HG03442 (cell line): ENCODE measurements at regions not wholly inside any gene's neighbourhood (a gene's known extent, or its start where the extent isn't known, plus 50 kb on each side); places are given as distances from the start of the nearest gene placed in this dataset.
"Not testable (repeated sequence)": the region's sequence is repeated elsewhere in the genome, so short reads cannot be mapped to it uniquely, and the experiment has no call there.

Experiments
- ATAC-seq: cut with Tn5 transposase; IDR thresholded peaks from one replicate; pipeline ENCODE4 v1.9.1; 2021; ENCODE audit warnings: mild to moderate bottlenecking, moderate library complexity; ENCODE audit not compliant: unreplicated experiment

GRCh38 chr7:65317372-65317771 is 56.3 kb upstream of the ZNF92 start:
- ATAC-seq = no peak

GRCh38 chr7:65310761-65311160 is 62.9 kb upstream of the ZNF92 start:
- ATAC-seq = no peak

- ATAC-seq = no peak
Observed at GRCh38 chr7:65308300-65308678, 65.4 kb upstream of the ZNF92 start.

DNA sequence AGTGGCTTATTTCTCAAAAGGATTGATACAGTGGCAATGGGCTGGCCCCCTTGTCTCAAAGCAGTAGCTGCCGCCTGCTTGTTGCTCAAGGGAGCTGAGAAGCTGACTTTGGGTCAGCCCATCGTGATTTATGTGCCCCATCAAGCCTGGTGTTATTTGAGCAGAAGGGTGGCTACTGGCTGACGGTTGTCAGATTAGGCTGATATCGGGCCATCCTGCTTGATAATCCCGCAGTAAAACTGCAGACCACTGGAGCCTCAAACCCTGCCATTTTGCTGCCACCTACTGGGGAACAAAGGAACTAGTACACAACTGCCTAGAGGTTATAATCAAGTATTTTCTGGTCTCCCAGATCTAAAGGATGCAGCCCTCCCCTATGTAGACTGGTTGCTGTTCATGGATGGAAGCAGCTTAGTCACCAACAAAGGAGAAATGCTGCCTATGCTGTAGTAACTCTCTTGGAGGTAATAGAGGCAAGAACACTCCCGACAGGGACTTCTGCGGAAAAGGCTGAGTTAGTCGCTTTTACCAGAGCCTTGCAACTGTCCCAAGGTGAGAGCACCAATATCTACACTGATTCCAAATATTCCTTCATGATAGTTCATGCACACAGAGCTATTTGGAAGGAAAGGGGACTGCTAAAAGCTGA is 65.9 kb upstream of the ZNF92 start:
- ATAC-seq = peak; percentile 70

DNA sequence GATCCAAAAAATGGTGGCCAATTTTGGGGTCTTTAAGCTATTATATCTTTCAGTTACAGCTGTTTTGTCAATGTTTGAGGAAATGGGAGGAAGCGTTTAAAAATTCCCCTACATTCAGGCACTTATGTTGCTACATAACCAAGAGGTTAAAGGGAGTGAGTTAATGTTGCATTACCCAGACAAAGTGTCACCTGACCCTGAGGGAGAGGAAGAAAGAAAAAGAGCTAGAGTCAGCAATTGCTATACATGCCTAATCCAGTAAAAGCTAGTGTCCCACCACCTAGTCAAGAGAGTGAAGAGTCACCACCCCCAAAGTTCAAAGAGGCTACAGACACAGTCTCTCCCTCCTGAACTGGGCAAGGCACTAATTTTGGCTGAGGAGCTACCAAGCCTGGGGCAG is 69.5 kb upstream of the ZNF92 start:
- ATAC-seq = no peak

GRCh38 chr7:65302883-65303282 is 70.8 kb upstream of the ZNF92 start:
- no peak for ATAC-seq

GRCh38 chr7:65301007-65301406 is 72.6 kb upstream of the ZNF92 start:
- ATAC-seq = no peak

GRCh38 chr7:65295409-65295808 is 78.2 kb upstream of the ZNF92 start:
- no peak for ATAC-seq

- not testable (repeated sequence) for ATAC-seq
Observed at GRCh38 chr7:65290340-65290739, 83.3 kb upstream of the ZNF92 start.

- no peak for ATAC-seq
Observed at GRCh38 chr7:65287023-65287422, 86.6 kb upstream of the ZNF92 start.

- ATAC-seq = no peak
Observed at GRCh38 chr7:65285906-65286864, 87.5 kb upstream of the ZNF92 start.

DNA sequence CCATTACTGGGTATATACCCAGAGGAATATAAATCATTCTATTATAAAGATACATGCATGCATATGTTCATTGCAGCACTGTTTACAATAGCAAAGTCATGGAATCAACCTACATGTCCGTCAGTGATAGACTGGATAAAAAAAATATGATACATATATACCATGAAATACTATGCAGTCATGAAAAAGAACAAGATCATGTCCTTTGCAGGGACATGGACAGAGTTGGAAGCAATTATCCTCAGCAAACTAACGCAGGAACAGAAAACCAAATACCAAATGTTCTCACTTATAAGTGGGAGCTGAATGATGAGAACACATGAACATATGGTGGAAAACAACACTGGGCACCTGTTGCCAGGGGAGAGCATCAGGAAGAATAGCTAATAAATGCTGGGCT is 88.4 kb upstream of the ZNF92 start:
- not testable (repeated sequence) for ATAC-seq

- no peak for ATAC-seq
Observed at GRCh38 chr7:65279795-65280194, 93.9 kb upstream of the ZNF92 start.

DNA sequence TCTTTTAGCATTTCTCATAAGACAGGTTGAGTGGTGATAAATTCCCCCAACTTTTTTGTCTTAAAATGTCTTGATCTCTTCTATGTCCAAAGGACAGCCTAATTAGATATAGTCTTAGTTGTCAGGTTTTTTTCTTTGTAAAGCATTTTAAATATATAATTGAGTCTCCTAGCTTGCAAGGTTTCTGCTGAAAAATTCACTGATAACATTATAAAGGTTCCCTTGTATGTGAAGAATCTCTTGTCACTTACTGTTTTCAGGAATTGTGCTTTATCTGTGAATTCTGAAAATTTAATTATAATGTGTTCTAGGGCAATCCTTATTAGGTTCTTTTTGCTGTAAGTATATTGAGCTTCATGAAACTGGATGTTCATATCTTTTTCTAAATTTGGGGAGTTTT is 96.8 kb upstream of the ZNF92 start:
- no peak for ATAC-seq

DNA sequence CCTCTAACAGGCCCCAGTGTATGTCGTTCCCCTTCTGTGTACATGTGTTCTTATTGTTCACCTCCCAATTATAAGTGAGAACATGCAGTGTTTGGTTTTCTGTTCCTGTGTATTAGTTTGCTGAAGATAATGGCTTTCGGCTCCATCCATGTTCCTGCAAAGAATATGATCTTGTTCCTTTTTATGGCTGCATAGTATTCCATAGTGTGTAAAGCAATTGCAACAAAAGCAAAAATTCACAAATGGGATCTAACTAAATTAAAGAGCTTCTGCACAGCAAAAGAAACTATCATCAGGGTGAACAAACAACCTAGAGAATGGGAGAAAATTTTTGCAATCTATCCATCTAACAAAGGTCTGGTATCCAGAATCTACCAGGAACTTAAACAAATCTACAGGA is 102.2 kb upstream of the ZNF92 start:
- not testable (repeated sequence) for ATAC-seq

DNA sequence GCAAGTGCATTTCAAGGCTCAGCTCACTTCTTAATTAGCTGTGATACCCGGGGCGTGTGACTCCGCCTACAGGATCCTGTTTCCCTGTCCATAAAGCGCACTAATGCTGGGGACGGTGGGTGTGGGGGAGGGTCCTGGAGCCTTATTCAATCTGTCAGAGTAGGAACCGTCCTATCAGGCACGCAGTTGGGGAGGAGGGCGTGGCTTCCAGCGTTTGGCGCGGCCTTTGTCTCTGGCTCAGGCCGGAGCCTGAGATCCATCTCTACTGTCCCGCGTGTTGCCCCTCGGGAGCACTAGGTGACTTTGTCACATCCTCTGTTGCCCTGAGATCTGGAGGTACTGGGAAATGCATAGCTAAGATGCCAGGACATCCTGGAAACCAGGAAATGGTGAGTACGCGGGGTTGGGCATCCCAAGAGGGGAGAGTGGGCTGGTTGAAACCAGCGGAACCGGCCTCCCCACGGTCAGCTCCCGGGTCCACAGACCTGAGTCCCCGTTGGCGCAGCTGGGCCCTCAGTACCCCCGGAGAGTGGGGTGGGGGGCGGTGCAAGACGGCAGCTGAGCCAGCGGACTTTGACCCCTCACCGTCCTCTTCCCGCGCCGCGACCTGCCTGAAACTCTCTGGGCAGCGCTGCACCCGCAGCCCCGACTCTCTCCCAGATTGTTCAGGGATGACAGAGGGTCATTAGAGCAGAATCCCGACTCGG is 104.4 kb upstream of the ZNF92 start:
- ATAC-seq = peak; percentile 88

- ATAC-seq = no peak
Observed at GRCh38 chr7:65268782-65269149, 104.9 kb upstream of the ZNF92 start.

DNA sequence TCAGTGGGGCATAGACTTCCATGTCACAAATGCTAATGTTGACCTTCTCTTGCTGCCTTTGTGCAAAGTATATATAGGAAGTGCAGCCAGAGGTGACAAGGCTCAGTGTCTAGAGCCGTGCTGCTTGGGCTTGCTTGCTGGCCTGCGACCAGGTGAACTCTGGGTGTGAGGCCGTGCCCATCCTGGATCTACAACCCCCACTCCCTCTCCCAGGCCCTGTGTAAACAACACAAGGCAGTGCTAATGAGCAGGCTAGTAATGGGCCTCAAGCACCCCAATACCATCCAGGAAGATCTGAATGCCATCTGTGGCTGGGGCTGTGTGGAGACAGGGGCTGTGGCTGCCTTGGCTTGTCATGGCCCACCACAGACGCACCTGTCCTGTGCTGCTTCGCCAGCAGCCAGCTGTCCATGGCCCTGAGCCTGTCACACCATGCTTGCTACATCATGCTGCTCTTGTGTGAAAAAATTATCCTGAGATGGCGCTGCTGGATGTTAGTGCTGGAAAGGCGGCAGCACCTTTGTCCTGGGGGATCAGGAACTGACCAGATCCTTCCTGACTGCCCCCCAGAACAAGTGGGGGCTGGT is 107.6 kb upstream of the ZNF92 start:
- no peak for ATAC-seq

GRCh38 chr7:65264258-65264657 is 109.4 kb upstream of the ZNF92 start:
- no peak for ATAC-seq

- not testable (repeated sequence) for ATAC-seq
Observed at GRCh38 chr7:65260673-65261072, 113.0 kb upstream of the ZNF92 start.

DNA sequence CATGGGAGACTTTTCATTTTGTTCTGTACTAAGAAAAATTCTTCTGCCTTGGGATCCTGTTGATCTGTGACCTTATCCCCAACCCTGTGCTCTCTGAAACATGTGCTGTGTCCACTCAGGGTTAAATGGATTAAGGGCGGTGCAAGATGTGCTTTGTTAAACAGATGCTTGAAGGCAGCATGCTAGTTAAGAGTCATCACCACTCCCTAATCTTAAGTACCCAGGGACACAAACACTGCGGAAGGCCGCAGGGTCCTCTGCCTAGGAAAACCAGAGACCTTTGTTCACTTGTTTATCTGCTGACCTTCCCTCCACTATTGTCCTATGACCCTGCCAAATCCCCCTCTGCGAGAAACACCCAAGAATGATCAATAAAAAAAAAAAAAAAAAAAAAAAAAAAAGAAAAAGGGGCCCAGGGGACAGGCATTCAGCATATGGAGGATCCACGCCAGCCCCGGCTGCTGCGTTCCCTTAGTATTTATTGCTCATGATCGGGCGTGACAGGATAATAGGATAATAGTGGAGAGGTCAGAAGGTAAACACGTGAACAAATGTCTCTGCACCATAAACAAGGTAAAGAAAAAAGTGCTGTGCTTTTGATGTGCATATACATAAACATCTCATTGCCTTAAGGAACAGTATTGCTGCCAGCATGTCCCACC is 113.7 kb upstream of the ZNF92 start:
- ATAC-seq = not testable (repeated sequence)
